Epidermal melanocyte (primary cell): ENCODE measurements at regions not wholly inside any gene's neighbourhood (a gene's known extent, or its start where the extent isn't known, plus 50 kb on each side); places are given as distances from the start of the nearest gene placed in this dataset.

Source experiments
- DNase-seq: peaks from one replicate; pipeline ENCODE4 v3.0.0; 2011; ENCODE audit warnings: low spot score; ENCODE audit not compliant: insufficient read length

DNA sequence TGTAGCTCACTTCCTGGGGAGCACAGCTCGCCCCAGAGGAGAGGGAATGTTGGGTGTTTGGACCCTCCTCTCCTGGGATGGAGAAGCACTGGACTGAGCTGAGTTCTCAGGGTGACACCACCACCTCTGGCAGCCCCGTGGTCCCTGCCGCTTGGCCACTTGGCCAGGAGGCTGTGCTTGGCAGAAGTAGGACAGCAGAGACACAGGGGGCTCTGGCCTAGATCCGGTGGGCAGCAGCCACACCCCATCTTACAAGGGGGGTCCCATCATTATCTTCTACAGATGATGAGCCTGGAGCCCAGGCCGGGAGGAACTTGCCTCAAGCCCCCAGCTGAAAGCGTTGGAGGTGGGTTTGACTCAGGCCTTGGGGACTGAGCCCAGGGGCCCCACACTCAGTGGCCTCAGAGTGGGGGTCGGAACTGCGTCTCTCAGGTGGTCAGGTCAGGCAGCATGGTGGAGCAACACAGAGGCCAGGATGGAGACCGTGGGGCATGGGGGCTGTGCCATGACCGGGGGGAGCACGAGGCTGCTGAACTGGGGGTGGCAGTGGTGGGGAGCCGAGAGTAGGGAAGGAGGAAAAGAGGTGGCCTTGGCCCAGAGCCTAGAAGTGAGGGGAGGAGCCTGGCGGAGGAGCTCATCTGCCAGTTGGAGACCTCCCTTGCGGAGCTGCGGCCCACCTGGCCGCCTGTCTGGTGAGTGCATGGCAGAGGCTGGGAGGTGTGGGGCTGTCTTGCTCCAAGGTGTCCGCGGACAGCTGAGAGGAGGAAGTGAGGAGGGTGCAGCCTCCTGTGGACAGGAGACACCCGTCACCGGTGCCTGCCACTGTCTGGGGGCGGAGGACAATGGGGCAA lies 63.6 kb upstream of the HDAC4 start:
- no peak for DNase-seq

DNA sequence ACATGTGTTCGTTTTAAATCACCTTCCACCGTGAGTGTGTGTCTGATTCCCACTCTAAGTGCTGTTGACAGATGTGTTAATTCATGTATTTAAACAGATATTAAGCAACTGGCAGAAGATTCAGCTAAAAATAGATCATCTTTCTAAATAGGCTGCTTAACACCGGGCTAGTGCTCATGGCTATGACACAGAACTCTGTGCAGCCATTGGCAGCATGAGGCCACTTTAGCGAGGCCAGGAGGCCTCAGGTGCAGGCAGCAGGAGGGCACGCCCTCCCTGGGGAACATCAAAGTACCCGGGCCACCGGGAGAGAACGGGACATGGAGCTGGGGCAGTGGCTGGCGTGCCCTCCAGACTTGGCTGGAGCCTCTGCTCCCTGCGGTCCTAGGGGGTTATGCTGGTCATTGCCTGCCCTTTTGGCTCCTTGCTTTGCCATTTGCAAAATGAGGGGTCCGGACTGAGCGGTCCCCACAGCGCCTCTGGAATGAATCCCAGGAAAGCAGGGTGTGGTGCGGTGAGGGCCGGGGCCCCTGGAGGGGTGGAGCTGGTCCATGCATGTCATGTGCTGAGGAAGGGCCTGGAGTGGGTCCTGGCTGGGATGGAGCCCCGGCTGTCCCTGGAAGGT lies 62.8 kb upstream of the HDAC4 start:
- DNase-seq, result no peak

DNA sequence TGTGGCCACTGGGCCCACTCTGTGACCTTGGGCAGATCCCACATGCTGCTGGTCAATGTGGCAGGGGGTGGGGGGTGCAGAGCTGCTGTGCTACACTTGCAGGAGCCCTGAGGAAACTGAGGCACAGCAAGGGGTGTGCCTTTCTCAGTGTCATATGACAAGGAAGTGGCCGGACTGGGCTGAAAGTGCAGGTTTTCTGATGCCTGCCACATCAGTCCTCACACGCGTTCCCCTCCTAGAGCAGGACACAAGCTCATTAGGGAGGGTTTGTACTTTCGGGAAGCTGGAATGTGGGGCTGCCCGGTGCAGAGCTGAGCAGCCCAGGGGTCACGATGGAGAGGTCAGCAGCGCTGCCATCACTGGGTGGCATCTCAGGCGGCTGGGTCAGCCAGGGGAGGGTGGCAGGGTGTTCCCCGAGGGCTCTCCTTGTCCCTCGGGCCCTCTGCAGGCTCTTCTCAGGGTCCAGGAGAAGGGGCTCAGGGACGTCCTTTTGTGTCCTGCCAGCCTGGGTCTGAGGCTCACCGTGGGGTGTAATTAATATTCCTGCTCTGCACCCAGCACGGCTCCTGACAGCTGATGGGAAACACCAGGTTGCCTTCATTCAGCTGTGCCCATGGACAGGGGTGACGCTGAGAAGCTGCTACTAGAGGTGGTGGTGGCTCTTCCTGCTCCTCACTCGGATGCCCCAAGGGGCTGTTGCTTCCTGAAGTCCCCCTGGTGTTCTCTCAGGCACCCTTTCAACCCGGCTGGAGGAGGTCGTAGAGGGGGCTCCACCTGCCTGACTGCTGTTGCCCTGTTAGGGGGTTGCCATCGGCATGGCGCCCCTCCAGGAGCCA lies 62.1 kb upstream of the HDAC4 start:
- DNase-seq, result no peak

DNA sequence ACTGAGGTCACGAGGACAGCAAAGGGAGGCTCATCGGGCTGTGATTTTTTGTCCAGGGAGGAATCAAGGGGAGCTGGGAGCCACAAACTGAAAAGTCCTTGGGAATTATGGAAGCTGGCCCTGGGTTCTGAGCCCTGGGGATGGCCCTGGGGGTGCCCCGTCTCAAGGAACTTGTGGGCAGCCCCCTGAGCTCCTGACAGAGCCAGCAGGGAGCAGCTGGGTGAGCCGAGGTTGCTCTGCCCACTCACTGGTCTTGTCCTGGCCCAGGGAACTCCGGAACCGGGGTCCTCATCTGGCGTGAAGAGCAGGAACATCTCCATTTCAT lies 61.3 kb upstream of the HDAC4 start:
- no peak for DNase-seq

DNA sequence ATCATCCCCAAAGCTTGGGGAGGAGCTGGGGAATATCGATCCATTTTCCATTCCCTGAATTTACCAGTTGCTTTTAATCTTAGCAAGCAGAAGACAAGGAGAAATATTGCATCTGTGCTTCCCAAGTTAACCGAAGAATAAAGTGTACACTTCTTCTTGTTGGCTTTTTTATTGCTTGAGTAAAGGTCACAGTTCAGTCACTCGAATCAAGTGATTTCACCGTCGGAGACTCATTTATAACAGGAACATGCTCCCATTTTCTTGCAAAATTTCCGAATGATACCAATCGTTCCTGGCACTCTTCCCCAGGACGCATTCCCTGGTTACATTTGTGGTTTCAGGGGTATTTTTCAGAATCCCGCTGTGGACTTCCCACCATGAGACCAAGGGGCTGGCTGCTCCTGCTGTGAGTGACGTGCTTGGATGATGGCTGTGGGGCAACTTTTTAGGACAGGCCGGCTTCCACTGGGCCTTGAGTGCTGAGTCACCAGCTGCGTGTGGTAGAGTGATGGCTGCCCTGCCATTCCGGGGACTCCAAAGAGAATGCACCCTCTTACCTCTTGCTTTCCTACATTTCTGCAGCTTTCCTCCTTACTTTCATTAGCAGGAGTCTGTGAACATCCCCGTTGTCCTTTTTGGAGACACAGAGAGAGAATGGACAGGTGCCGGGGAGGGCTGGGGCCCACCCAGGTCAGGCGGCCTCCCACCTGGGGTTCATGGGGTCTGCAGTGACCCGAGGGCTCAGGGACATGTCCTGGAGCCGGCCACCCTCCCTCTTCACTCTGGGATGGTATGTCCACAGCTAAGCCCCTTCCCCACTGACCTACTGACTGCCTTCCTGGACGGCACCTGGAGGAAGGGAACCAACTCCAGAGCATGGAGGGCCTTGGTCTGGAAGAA lies 60.7 kb upstream of the HDAC4 start:
- no peak for DNase-seq

DNA sequence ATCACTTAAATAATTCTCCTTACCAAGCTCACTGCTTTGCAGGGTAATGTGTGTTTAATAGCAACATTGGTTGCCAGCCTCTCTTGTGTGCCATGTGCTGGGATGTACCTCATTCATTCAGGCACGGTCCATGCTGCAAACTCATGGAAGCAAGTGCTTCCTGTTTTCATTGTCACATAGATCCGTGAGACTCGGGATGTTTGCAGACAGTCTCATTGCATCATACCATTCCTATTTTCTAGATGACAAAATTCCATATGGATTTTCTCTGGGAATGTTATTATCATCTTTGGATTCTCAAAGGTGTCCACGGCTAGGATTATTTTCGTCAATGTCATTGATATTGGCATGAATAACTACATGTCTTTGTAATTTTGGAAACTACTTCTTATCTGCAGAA lies 60.0 kb upstream of the HDAC4 start:
- no peak for DNase-seq

DNA sequence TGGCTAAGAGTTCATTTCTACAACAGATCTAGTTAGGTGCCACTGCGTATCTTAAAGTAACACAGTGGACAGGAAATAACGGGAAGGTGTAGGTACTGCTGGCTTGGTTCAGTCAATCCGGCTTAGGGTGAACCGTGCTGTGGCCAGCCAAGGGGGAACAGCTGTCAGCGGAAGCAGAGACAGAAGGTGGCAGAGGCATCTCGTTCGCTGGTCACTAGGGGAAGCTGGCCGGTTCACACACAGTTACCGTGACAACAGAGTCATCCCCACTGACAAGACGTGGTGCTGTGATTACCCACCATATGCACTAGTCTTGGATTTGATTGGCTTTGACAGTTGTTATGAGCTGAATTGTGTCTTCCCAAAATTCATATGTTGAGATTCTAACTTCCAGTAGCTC lies 58.8 kb upstream of the HDAC4 start:
- no peak for DNase-seq

DNA sequence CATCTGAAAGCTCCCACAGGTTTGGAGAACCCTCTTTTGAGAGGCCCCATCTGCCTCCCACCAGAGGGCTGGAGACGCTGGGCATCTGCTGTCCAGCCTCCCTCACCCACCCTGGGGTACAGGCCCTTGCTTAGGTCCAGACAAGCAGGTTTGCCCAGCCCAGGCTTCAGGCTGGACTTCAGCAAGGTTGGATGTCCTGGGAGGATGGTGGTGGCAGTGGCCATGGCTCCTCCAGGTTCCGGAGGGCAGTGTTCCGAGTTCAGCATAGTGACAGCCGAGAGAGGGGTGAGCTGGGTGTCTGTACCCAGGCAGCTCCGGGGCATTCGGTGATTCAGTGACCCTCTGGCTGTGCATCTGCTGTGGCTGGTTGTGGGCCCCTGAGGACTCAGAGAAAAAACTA lies 58.2 kb upstream of the HDAC4 start:
- DNase-seq, result no peak

DNA sequence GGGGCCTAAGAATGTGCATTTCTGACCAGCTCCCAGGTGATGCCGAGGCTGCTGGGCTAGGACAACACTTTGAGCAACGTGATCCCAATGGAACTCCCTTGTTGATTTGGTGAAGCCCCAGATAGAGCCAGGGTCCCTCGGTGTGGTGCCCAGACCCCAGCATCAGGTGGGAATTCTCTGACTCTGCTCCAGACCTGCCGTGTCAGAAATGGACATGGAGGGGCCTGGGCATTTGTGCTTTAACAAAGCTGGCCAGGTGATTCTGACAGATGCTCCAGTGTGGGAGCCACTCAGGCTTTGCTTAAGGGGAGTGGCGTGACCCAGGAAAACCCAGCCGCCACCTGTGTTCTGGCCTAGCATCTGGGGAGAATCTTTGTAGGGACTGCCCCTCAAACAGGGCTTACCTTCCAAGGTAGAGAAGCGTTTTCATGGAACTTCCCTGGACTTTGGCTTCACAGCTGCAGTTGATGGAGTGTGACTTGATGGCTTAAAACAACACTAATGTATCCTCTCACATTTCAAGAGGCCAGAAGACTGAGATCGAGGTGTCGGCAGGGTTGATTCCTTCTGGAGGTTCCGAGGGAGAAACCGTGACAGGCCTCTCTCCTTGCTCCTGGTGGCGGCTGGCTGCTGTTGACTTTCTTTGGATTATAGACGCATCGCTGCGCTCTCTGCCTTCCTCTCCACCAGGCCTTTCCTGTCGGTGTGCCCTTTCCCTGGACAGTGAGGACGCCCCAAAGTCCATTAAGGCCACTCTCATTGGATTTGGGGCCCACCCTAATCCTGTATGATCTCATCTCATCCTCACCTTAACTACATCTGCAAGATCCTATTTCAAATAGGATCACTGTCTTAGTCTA lies 57.0 kb upstream of the HDAC4 start:
- DNase-seq, result no peak

DNA sequence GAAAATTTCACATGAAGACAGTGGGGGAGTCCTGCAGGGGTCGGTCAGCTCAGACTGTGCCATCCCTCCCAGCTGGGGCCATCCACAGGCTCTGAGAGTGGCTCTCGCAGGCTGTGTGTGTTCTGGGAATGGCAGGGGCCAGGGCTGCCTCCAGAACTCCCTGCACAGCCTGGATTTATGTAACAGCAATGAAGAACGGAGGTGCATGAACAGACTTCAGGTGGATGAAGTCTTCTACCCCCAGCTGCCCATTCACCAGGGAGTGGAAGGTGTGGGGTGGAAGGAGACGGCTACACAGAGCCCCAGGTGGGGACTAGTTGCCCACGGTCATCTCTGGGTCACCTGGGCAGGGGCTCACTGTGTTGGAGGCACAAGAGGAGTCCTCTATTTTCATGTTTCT lies 56.1 kb upstream of the HDAC4 start:
- no peak for DNase-seq

DNA sequence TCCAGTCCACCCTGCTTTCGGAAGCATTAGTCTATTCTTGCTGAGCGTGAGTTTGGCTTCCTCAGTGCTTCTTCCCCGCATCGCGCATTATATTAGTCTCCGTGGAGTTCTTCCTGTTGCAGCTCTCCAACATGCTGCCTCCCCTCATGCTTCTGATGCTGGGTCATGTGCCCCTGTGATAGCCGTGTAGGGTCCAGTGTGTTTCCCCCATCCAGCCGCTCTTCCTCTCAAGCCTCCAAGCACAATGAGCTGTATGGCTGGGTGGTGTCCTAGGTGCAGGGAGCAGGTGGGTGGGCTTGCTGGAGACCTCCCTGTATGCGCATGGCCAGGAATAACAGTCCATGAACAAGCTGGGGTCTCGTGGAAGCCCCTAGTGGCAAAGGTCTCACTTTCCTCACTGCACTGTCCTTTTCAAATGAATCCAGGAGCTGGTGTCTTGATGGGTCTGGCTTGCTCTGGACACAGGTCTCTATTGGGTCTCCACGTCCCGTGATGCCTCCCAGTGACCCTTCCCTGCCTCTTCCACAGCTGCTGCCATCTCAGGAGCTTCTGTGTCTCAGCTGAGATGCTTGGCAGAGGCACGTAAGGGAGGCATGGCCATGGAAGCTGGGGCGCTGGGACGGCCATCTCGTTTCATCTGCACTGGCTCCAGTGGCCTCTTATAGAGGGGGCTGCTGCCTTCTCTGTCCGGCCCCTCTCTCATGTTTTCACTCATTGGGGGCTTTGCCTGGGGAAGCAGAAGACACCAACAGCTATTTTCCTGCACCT lies 54.8 kb upstream of the HDAC4 start:
- no peak for DNase-seq

DNA sequence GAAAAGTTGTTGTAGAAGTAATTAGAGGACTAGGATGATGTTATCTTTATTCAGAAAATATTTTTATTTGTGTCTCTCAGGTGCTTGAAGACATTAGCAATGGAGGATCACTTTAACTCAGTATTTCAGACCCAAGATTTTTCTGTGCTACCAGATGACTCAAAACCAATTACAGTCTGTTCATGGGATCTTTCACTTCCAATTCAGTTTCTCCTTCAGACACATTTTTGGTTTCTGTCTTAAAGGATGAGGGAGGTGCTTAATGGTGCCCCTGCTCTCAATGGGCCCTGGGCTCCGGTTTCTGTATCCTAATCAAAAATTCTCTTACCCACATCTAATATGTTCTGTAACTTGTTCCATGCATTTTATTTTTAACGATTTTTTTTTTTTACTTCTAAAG lies 53.7 kb upstream of the HDAC4 start:
- DNase-seq, result no peak
